GM12873 (cell line): ENCODE measurements at regions not wholly inside any gene's neighbourhood (a gene's known extent, or its start where the extent isn't known, plus 50 kb on each side); places are given as distances from the start of the nearest gene placed in this dataset.

Experiments used
- CTCF ChIP-seq: IDR thresholded peaks from 2 replicates; pipeline ENCODE4 v1.5.1; 2012; ENCODE audit warnings: low read depth, mild to moderate bottlenecking, moderate library complexity, low read length, control low read depth; ENCODE audit not compliant: insufficient read depth; ENCODE audit errors: missing control alignments

- no peak for TF ChIP-seq CTCF
Measured at GRCh38 chr9:88712484-88712883, 177.5 kb downstream of the NXNL2 start.

- TF ChIP-seq CTCF: no peak
Measured at GRCh38 chr9:88713010-88713409, 178.0 kb downstream of the NXNL2 start.

- TF ChIP-seq CTCF: no peak
Measured at GRCh38 chr9:88716596-88717290, 181.8 kb downstream of the NXNL2 start.

GRCh38 chr9:88721025-88721424, 186.0 kb downstream of the NXNL2 start:
- TF ChIP-seq CTCF: no peak

- TF ChIP-seq CTCF: no peak
Measured at GRCh38 chr9:88721495-88722279, 186.7 kb downstream of the NXNL2 start.

GRCh38 chr9:88722753-88723152, 187.8 kb downstream of the NXNL2 start:
- peak; percentile 16 for TF ChIP-seq CTCF

GRCh38 chr9:88723751-88724150, 188.8 kb downstream of the NXNL2 start:
- TF ChIP-seq CTCF: no peak
